HG03097 (cell line): ENCODE measurements at regions not wholly inside any gene's neighbourhood (a gene's known extent, or its start where the extent isn't known, plus 50 kb on each side); places are given as distances from the start of the nearest gene placed in this dataset.

ENCODE experiments used
- ATAC-seq: cut with Tn5 transposase; IDR thresholded peaks from one replicate; pipeline ENCODE4 v1.9.1; 2021; ENCODE audit not compliant: unreplicated experiment, low FRiP score

- ATAC-seq: no peak
Observed at GRCh38 chr3:118400086-118400485, 634.6 kb downstream of the IGSF11 start.

- no peak for ATAC-seq
Observed at GRCh38 chr3:118400886-118401285, 633.8 kb downstream of the IGSF11 start.

- ATAC-seq: no peak
Observed at GRCh38 chr3:118401887-118402286, 632.8 kb downstream of the IGSF11 start.

GRCh38 chr3:118402971-118403370 is 631.7 kb downstream of the IGSF11 start:
- ATAC-seq: no peak

GRCh38 chr3:118406562-118406961 is 628.1 kb downstream of the IGSF11 start:
- no peak for ATAC-seq

GRCh38 chr3:118408431-118408830 is 626.2 kb downstream of the IGSF11 start:
- no peak for ATAC-seq

- ATAC-seq: no peak
Observed at GRCh38 chr3:118412503-118412902, 622.1 kb downstream of the IGSF11 start.

GRCh38 chr3:118425272-118425837 is 609.3 kb downstream of the IGSF11 start:
- no peak for ATAC-seq

GRCh38 chr3:118433825-118434224 is 600.8 kb downstream of the IGSF11 start:
- no peak for ATAC-seq

- ATAC-seq: no peak
Observed at GRCh38 chr3:118435851-118436350, 598.7 kb downstream of the IGSF11 start.

- no peak for ATAC-seq
Observed at GRCh38 chr3:118436697-118437262, 597.9 kb downstream of the IGSF11 start.

- no peak for ATAC-seq
Observed at GRCh38 chr3:118445036-118445435, 589.6 kb downstream of the IGSF11 start.

- no peak for ATAC-seq
Observed at GRCh38 chr3:118447339-118447738, 587.3 kb downstream of the IGSF11 start.

- ATAC-seq: no peak
Observed at GRCh38 chr3:118466795-118467330, 567.8 kb downstream of the IGSF11 start.

- no peak for ATAC-seq
Observed at GRCh38 chr3:118468801-118469200, 565.8 kb downstream of the IGSF11 start.

GRCh38 chr3:118472586-118472985 is 562.1 kb downstream of the IGSF11 start:
- no peak for ATAC-seq

- no peak for ATAC-seq
Observed at GRCh38 chr3:118473343-118473742, 561.3 kb downstream of the IGSF11 start.

- ATAC-seq: no peak
Observed at GRCh38 chr3:118476885-118477618, 557.6 kb downstream of the IGSF11 start.

- no peak for ATAC-seq
Observed at GRCh38 chr3:118477768-118478167, 556.9 kb downstream of the IGSF11 start.

- no peak for ATAC-seq
Observed at GRCh38 chr3:118478706-118479276, 555.9 kb downstream of the IGSF11 start.

- ATAC-seq: no peak
Observed at GRCh38 chr3:118479376-118479775, 555.3 kb downstream of the IGSF11 start.
